DMS 273 (cell line): ENCODE measurements at regions not wholly inside any gene's neighbourhood (a gene's known extent, or its start where the extent isn't known, plus 50 kb on each side); places are given as distances from the start of the nearest gene placed in this dataset.
A peak's percentile ranks its signal among the peaks of the same experiment; 100 is the strongest.

Source experiments
- DNase-seq: peaks from one replicate; lab custom pipeline; 2025; ENCODE audit not compliant: unreplicated experiment; lab: John Stamatoyannopoulos, UW

DNA sequence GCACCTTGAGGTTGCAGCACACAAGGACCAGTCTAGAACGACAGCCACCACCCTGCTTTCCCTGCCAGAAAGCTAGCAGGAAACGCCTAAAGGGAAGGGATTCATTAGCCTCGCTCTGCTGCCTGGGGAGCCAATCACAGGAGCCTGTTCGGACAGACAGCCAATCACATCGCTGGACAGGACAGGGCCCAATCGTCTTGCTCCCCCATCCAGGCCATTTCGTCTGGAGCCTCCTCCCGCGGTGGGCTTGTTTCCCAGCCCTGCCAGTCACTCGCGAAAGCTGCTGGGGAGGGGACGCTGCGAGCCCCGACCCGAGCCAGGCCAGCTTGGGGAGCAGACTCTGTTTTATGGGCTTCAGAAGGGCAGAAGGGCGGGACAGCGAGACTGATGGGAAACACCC, 79.8 kb upstream of the NCAM1 start:
- no peak for DNase-seq

- DNase-seq = no peak
Observed at GRCh38 chr11:112882494-112883381, 78.5 kb upstream of the NCAM1 start.

GRCh38 chr11:112884012-112884767, 77.0 kb upstream of the NCAM1 start:
- DNase-seq = no peak

- DNase-seq = peak; percentile 11
Observed at GRCh38 chr11:112885744-112886433, 75.3 kb upstream of the NCAM1 start.

DNA sequence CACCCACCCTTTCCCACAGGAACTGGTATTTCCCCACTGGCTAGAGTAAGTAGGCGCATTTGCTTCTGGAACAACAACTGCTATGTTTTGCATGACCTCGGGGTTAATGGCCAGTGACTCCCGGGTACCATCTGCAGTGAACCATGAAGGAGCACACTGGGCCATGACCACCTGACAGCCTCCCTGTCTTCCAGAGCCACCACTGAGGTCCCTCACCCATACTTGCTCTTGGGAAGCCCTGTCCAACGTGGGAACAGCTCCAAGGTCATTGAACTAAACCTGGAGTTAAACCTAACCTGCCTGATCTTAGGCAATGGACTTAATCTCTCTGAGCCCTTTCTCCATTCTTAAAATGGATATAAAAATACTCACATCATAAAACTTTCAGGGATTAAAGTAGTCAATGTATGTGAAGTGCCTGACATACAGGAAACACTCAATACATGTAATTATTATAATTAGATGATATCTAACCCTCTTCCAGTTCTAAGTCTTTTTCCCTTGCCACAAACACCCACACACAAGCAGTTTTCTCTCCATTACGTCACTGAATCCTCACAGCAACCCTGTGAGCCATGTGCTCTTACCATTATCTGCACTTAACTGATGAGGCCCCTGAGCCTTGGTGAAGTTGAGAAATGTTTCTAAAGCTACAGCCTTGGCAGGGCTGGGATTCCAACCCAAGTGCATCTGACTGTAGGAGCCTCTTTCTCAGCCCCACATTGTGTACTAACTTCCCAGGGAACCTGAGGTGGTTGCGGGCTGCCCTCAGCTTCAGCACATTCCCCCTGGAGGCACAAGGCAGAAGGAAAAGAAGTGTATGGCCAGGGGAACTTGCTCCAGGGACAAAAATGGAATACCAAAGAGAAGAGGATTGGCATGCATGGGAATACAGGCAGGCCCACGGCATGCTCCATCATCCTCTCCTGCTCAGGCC, 74.5 kb upstream of the NCAM1 start:
- DNase-seq = peak; percentile 12

GRCh38 chr11:112889446-112889845, 71.8 kb upstream of the NCAM1 start:
- DNase-seq = no peak

GRCh38 chr11:112899235-112900006, 61.8 kb upstream of the NCAM1 start:
- DNase-seq = no peak

DNA sequence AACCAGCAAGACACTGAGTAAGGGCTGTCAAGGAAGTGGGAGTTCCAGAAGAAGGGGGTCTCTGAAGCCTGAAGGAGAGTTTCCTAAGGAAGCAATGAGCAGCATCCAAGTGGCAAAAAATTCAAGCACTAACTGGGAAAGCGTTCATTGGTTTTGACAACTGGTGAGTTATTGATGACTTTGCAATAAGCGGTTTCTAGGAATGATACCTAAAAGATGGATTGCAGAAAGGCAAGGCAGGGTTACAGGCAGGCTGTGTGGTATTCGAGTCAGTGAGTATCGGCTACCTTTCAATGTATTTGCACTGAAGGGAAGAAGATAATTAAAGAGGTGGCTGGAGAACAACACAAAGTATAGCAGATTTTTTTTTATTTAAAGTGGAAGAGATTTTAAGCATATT, 59.3 kb upstream of the NCAM1 start:
- DNase-seq = no peak

GRCh38 chr11:112902361-112903011, 58.7 kb upstream of the NCAM1 start:
- DNase-seq = no peak

GRCh38 chr11:112903340-112903739, 57.9 kb upstream of the NCAM1 start:
- no peak for DNase-seq

DNA sequence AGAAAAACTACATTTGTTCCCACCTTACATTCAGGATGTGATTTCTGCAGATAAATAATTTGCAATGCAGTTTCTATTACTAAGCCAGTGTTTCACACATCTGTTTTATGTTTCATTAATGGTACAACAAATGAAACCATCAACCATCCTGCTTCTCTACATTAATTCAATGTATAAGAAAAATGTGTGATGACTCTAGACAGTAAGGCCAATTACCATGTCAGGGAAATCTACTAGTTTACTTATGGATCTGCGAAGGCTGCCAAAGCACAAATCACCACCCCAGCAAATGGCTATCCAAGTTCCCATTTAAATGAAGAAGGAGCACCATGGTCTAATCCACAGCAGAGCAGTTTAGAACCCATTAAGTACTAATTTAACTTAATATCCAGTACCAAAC, 50.1 kb upstream of the NCAM1 start:
- no peak for DNase-seq
